GM12878 (cell line): ENCODE measurements at regions not wholly inside any gene's neighbourhood (a gene's known extent, or its start where the extent isn't known, plus 50 kb on each side); places are given as distances from the start of the nearest gene placed in this dataset.

Source experiments
- ATAC-seq: fragments of 200-7000 bp; cut with Tn5 transposase; 3 replicates; pipeline ENCODE4 v1.9.1; 2020; ENCODE audit warnings: mild to moderate bottlenecking, moderate library complexity
- BruUV-seq: library from RNA; stranded (reverse); fragments of 400-500 nt; replicated peaks from 2 replicates; lab custom pipeline; 2021; lab: Mats Ljungman, UMichigan
- CTCF ChIA-PET: fragments of 300-600 bp; sonication (Branson Sonifier 250); formaldehyde crosslinking; extraction: SDS; loops from one replicate; lab custom pipeline; 2021; ENCODE audit warnings: inconsistent platforms; lab: Yijun Ruan, JAX
- POLR2A ChIA-PET: fragments of 350-600 bp; formaldehyde crosslinking; extraction: SDS; loops from one replicate; lab custom pipeline; 2021; ENCODE audit warnings: inconsistent platforms; lab: Charles Lee
- RAD21 ChIA-PET: fragments of 300-600 bp; sonication (Branson Sonifier 250); formaldehyde crosslinking; loops from one replicate; lab custom pipeline; 2023; ENCODE audit warnings: antibody characterized with exemption; ENCODE audit not compliant: unreplicated experiment; lab: Charles Lee
- SMC1A ChIA-PET: fragments of 300-600 bp; sonication (Branson Sonifier 250); formaldehyde crosslinking; loops from one replicate; lab custom pipeline; 2023; ENCODE audit not compliant: unreplicated experiment, uncharacterized antibody; lab: Charles Lee
- DNase-seq: peaks from one replicate; pipeline ENCODE4 v3.0.0-alpha.2; 2011; ENCODE audit warnings: low read depth, low spot score
- FAIRE-seq: peaks from 3 replicates; lab custom pipeline; 2011; peaks lifted over from hg19 to GRCh38; lab: Jason Lieb, UNC
- H2AFZ ChIP-seq: 2 replicates; pipeline ENCODE4 v1.6.0; 2011; ENCODE audit warnings: low read depth, low read length, control low read depth; ENCODE audit not compliant: control insufficient read depth
- H3K27ac ChIP-seq: 2 replicates; pipeline ENCODE4 v1.5.1; 2011; ENCODE audit warnings: control low read depth; ENCODE audit not compliant: control insufficient read depth, insufficient read depth
- H3K27me3 ChIP-seq, 2 experiments: replicated peaks in 1 of 2; 2 replicates each; pipeline versions ENCODE4 v1.6.0 to v1.6.1; 2011; ENCODE audit warnings: low read length in 1 of 2; ENCODE audit not compliant: control insufficient read depth in 2 of 2, insufficient read depth in 2 of 2
- H3K36me3 ChIP-seq, 2 experiments: 2 replicates each; pipeline ENCODE4 v1.5.1; 2011; ENCODE audit warnings: low read length in 1 of 2; ENCODE audit not compliant: control insufficient read depth in 2 of 2, insufficient read depth in 2 of 2
- H3K4me1 ChIP-seq: 2 replicates; pipeline ENCODE4 v1.6.1; 2011; ENCODE audit warnings: mild to moderate bottlenecking, low read length, moderate library complexity, mixed read lengths; ENCODE audit not compliant: control insufficient read depth, insufficient read depth
- H3K4me2 ChIP-seq: 2 replicates; pipeline ENCODE4 v1.6.0; 2011; ENCODE audit warnings: control low read depth; ENCODE audit not compliant: control insufficient read depth, insufficient read depth
- H3K4me3 ChIP-seq: fragments of 200-600 bp; sonication (generic); 2 replicates; pipeline ENCODE4 v1.5.1; 2016
- H3K79me2 ChIP-seq: 2 replicates; pipeline ENCODE4 v1.6.0; 2011; ENCODE audit warnings: low read length; ENCODE audit not compliant: control insufficient read depth, insufficient read depth
- H3K9ac ChIP-seq: 2 replicates; pipeline ENCODE4 v1.8.0; 2011; ENCODE audit warnings: low read length, control low read depth, mixed read lengths; ENCODE audit not compliant: control insufficient read depth, insufficient read depth
- H3K9me3 ChIP-seq: replicated peaks from 3 replicates; pipeline ENCODE4 v1.5.1; 2011; ENCODE audit warnings: mild to moderate bottlenecking, low read length; ENCODE audit not compliant: control insufficient read depth, insufficient read depth
- H4K20me1 ChIP-seq: 2 replicates; pipeline ENCODE4 v1.6.0; 2011; ENCODE audit not compliant: control insufficient read depth, insufficient read depth
- ATF3 ChIP-seq: IDR thresholded peaks from 2 replicates; pipeline ENCODE4 v1.6.1; 2011; ENCODE audit warnings: low read depth, mild to moderate bottlenecking, low read length, moderate library complexity, borderline replicate concordance; ENCODE audit errors: extremely low read depth
- NRF1 ChIP-seq: conservative IDR thresholded peaks from 2 replicates; pipeline ENCODE4 v1.6.1; 2011; ENCODE audit warnings: mild to moderate bottlenecking, low read depth, low read length, improper control_type of control experiment
- POLR2AphosphoS5 ChIP-seq: IDR thresholded peaks from 2 replicates; pipeline ENCODE4 v1.6.1; 2011; ENCODE audit warnings: mild to moderate bottlenecking, low read length, inconsistent platforms
- RCOR1 ChIP-seq: conservative IDR thresholded peaks from 2 replicates; pipeline ENCODE4 v1.6.1; 2012; ENCODE audit warnings: low read depth, low read length, improper control_type of control experiment
- SRF ChIP-seq, 2 experiments: IDR thresholded peaks; 2 replicates each; pipeline ENCODE4 v1.6.1; 2011; ENCODE audit warnings: low read depth in 2 of 2, low read length in 2 of 2, mild to moderate bottlenecking in 1 of 2, moderate library complexity in 1 of 2
- WGBS: methylation state at CpG from one replicate; pipeline ENCODE4 v1.1.6; 2016; ENCODE audit warnings: low lambda C conversion rate; ENCODE audit not compliant: insufficient replicate concordance, insufficient coverage; ENCODE audit errors: missing lambda C conversion rate; 5-methylcytosine and 5-hydroxymethylcytosine counted together
- in situ Hi-C: fragments of 300-500 bp; cut with MboI; formaldehyde crosslinking; loops from 9 replicates; pipeline ENCODE4 v1.14.3; 2018; ENCODE audit warnings: mixed read lengths
- intact Hi-C: fragments of 100-400 bp; cut with micrococcal nuclease; formaldehyde crosslinking; loops from one replicate; pipeline ENCODE4 v1.14.2; 2022; ENCODE audit not compliant: unreplicated experiment
- TF ChIP-seq, protein P1 (sequence below): fragments of 450-650 bp; IDR thresholded peaks from 2 replicates; pipeline ENCODE4 v1.6.1; 2017; ENCODE audit warnings: mild to moderate bottlenecking, moderate library complexity
- TF ChIP-seq, protein P2 (sequence below): fragments of 450-650 bp; IDR thresholded peaks from 2 replicates; pipeline ENCODE4 v1.6.1; 2016; ENCODE audit warnings: mild to moderate bottlenecking, moderate library complexity, borderline replicate concordance
- TF ChIP-seq, protein P3 (sequence below): fragments of 450-650 bp; IDR thresholded peaks from 2 replicates; pipeline ENCODE4 v1.6.1; 2016; ENCODE audit warnings: mild to moderate bottlenecking

- TF ChIP-seq, protein P1, sequence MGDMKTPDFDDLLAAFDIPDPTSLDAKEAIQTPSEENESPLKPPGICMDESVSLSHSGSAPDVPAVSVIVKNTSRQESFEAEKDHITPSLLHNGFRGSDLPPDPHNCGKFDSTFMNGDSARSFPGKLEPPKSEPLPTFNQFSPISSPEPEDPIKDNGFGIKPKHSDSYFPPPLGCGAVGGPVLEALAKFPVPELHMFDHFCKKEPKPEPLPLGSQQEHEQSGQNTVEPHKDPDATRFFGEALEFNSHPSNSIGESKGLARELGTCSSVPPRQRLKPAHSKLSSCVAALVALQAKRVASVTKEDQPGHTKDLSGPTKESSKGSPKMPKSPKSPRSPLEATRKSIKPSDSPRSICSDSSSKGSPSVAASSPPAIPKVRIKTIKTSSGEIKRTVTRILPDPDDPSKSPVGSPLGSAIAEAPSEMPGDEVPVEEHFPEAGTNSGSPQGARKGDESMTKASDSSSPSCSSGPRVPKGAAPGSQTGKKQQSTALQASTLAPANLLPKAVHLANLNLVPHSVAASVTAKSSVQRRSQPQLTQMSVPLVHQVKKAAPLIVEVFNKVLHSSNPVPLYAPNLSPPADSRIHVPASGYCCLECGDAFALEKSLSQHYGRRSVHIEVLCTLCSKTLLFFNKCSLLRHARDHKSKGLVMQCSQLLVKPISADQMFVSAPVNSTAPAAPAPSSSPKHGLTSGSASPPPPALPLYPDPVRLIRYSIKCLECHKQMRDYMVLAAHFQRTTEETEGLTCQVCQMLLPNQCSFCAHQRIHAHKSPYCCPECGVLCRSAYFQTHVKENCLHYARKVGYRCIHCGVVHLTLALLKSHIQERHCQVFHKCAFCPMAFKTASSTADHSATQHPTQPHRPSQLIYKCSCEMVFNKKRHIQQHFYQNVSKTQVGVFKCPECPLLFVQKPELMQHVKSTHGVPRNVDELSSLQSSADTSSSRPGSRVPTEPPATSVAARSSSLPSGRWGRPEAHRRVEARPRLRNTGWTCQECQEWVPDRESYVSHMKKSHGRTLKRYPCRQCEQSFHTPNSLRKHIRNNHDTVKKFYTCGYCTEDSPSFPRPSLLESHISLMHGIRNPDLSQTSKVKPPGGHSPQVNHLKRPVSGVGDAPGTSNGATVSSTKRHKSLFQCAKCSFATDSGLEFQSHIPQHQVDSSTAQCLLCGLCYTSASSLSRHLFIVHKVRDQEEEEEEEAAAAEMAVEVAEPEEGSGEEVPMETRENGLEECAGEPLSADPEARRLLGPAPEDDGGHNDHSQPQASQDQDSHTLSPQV: no peak
- TF ChIP-seq SRF (IDR thresholded peaks at IDR 0.05; ENCODE audit: low read depth in 2 of 2, low read length in 2 of 2) (no peak), ATF3 (no peak), POLR2AphosphoS5 (no peak)
These were observed 243.9 kb downstream of the DLL1 start (continued) for GRCh38 chr6:170046791-170047626.

GRCh38 chr6:170045981-170046667 is 244.8 kb downstream of the DLL1 start:
- H3K36me3 ChIP-seq: no peaks in the 10 kb centered on the region
- no peaks in the 10 kb centered on the region for H3K27me3 ChIP-seq
- intact Hi-C loops: no loop called here
- ChIA-PET SMC1A (no interaction called here), RAD21 (no interaction called here), POLR2A (no interaction called here), CTCF (no interaction called here)
- in situ Hi-C loops: no loop called here
- WGBS: 55% methylated on average over 22 of the region's 33 CpGs
- H3K9me3 ChIP-seq: no peaks in the 10 kb centered on the region; the same call in 2 of the 3 replicates
- H3K4me1 ChIP-seq: no peaks in the 10 kb centered on the region
- BruUV-seq: no TSS peak
- no peaks in the 10 kb centered on the region for H3K79me2 ChIP-seq
- H3K4me3 ChIP-seq: no peak overlapping the region
- no peak overlapping the region for H2AFZ ChIP-seq
- no peak overlapping the region for H3K9ac ChIP-seq
- no peak for FAIRE-seq
- no peak overlapping the region for H3K4me2 ChIP-seq
- DNase-seq: no peak
- no peaks in the 10 kb centered on the region for H4K20me1 ChIP-seq
- H3K27ac ChIP-seq: no peak overlapping the region
- no peak for ATAC-seq
- TF ChIP-seq NRF1: no peak
- no peak for TF ChIP-seq RCOR1
- TF ChIP-seq, protein P2, sequence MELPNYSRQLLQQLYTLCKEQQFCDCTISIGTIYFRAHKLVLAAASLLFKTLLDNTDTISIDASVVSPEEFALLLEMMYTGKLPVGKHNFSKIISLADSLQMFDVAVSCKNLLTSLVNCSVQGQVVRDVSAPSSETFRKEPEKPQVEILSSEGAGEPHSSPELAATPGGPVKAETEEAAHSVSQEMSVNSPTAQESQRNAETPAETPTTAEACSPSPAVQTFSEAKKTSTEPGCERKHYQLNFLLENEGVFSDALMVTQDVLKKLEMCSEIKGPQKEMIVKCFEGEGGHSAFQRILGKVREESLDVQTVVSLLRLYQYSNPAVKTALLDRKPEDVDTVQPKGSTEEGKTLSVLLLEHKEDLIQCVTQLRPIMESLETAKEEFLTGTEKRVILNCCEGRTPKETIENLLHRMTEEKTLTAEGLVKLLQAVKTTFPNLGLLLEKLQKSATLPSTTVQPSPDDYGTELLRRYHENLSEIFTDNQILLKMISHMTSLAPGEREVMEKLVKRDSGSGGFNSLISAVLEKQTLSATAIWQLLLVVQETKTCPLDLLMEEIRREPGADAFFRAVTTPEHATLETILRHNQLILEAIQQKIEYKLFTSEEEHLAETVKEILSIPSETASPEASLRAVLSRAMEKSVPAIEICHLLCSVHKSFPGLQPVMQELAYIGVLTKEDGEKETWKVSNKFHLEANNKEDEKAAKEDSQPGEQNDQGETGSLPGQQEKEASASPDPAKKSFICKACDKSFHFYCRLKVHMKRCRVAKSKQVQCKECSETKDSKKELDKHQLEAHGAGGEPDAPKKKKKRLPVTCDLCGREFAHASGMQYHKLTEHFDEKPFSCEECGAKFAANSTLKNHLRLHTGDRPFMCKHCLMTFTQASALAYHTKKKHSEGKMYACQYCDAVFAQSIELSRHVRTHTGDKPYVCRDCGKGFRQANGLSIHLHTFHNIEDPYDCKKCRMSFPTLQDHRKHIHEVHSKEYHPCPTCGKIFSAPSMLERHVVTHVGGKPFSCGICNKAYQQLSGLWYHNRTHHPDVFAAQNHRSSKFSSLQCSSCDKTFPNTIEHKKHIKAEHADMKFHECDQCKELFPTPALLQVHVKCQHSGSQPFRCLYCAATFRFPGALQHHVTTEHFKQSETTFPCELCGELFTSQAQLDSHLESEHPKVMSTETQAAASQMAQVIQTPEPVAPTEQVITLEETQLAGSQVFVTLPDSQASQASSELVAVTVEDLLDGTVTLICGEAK: no peak
- TF ChIP-seq, protein P3, sequence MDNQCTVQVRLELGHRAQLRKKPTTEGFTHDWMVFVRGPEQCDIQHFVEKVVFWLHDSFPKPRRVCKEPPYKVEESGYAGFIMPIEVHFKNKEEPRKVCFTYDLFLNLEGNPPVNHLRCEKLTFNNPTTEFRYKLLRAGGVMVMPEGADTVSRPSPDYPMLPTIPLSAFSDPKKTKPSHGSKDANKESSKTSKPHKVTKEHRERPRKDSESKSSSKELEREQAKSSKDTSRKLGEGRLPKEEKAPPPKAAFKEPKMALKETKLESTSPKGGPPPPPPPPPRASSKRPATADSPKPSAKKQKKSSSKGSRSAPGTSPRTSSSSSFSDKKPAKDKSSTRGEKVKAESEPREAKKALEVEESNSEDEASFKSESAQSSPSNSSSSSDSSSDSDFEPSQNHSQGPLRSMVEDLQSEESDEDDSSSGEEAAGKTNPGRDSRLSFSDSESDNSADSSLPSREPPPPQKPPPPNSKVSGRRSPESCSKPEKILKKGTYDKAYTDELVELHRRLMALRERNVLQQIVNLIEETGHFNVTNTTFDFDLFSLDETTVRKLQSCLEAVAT: no peak
